H1 (cell line): ENCODE measurements at regions not wholly inside any gene's neighbourhood (a gene's known extent, or its start where the extent isn't known, plus 50 kb on each side); places are given as distances from the start of the nearest gene placed in this dataset.

ENCODE experiments used
- CTCF ChIA-PET: fragments of 300-600 bp; sonication (Branson Sonifier 250); formaldehyde crosslinking; loops from one replicate; lab custom pipeline; 2021; ENCODE audit not compliant: partially characterized antibody; lab: Charles Lee
- POLR2A ChIA-PET: fragments of 300-600 bp; sonication (Branson Sonifier 250); formaldehyde crosslinking; loops from one replicate; lab custom pipeline; 2021; ENCODE audit warnings: inconsistent platforms; ENCODE audit not compliant: partially characterized antibody; lab: Charles Lee
- DNase-seq, 2 experiments: peaks; one replicate each; pipeline versions ENCODE4 v3.0.0 to v3.0.0-alpha.2; 2010 to 2022; ENCODE audit warnings: low spot score in 2 of 2, low read depth in 1 of 2, mixed read lengths in 1 of 2
- FAIRE-seq: peaks from 2 replicates; lab custom pipeline; 2011; peaks lifted over from hg19 to GRCh38; lab: Jason Lieb, UNC
- H2AFZ ChIP-seq: 2 replicates; pipeline ENCODE4 v1.8.1; 2012; ENCODE audit warnings: low read length, inconsistent platforms
- H2AK5ac ChIP-seq: 2 replicates; pipeline ENCODE4 v1.6.1; 2013; ENCODE audit warnings: low read depth, low read length
- H2BK120ac ChIP-seq: replicated peaks from 2 replicates; pipeline ENCODE3; 2013; ENCODE audit warnings: low read depth, low read length, inconsistent platforms
- H2BK12ac ChIP-seq: 2 replicates; pipeline ENCODE4 v1.6.1; 2013; ENCODE audit warnings: low read depth, low read length
- H2BK15ac ChIP-seq: 2 replicates; pipeline ENCODE4 v1.6.1; 2013; ENCODE audit warnings: low read length
- H2BK20ac ChIP-seq: 2 replicates; pipeline ENCODE4 v1.6.1; 2013; ENCODE audit warnings: low read length
- H2BK5ac ChIP-seq: 2 replicates; pipeline ENCODE4 v1.6.1; 2013; ENCODE audit warnings: low read depth, low read length
- H3K14ac ChIP-seq: 2 replicates; pipeline ENCODE4 v1.6.1; 2013; ENCODE audit warnings: inconsistent platforms; ENCODE audit not compliant: insufficient read length
- H3K18ac ChIP-seq: 2 replicates; pipeline ENCODE4 v1.6.1; 2013; ENCODE audit warnings: low read length; ENCODE audit errors: extremely low read depth
- H3K23ac ChIP-seq: 2 replicates; pipeline ENCODE4 v1.6.1; 2013; ENCODE audit warnings: inconsistent platforms; ENCODE audit not compliant: insufficient read length
- H3K23me2 ChIP-seq: 2 replicates; pipeline ENCODE4 v1.6.1; 2013; ENCODE audit warnings: low read depth, low read length
- H3K27ac ChIP-seq: 2 replicates; pipeline ENCODE4 v1.6.1; 2011; ENCODE audit warnings: low read depth, low read length, inconsistent platforms
- H3K27me3 ChIP-seq, 4 experiments: replicated peaks in 1 of 4; 1 replicate in 1 of 4; 2 replicates in 3 of 4; pipeline versions ENCODE4 v1.6.1 to v1.8.1; 2011 to 2013; ENCODE audit warnings: low read length in 3 of 4, mild to moderate bottlenecking in 3 of 4, inconsistent platforms in 2 of 4, mixed read lengths in 2 of 4, moderate library complexity in 1 of 4; ENCODE audit not compliant: control insufficient read depth in 3 of 4, insufficient read depth in 3 of 4; ENCODE audit errors: extremely low read depth in 1 of 4
- H3K36me3 ChIP-seq, 4 experiments: 2 replicates each; pipeline versions ENCODE4 v1.6.1 to v1.8.1; 2011 to 2013; ENCODE audit warnings: mild to moderate bottlenecking in 4 of 4, low read length in 3 of 4, moderate library complexity in 2 of 4, control low read depth in 1 of 4, inconsistent platforms in 1 of 4; ENCODE audit not compliant: insufficient read depth in 4 of 4, control insufficient read depth in 2 of 4
- H3K4ac ChIP-seq: replicated peaks from 2 replicates; pipeline ENCODE3; 2013; ENCODE audit warnings: low read length, low read depth, mixed read lengths, inconsistent platforms; ENCODE audit not compliant: insufficient read length
- H3K4me1 ChIP-seq, 4 experiments: replicated peaks in 1 of 4; 1 replicate in 1 of 4; 2 replicates in 3 of 4; pipeline versions ENCODE4 v1.6.1 to v1.8.1; 2011 to 2013; ENCODE audit warnings: low read length in 3 of 4, inconsistent platforms in 2 of 4, mixed read lengths in 1 of 4; ENCODE audit not compliant: insufficient read depth in 4 of 4, control insufficient read depth in 3 of 4
- H3K4me2 ChIP-seq, 2 experiments: 2 replicates each; pipeline versions ENCODE4 v1.6.1 to v1.8.1; 2011 to 2013; ENCODE audit warnings: low read depth in 2 of 2, low read length in 2 of 2, control low read depth in 1 of 2, inconsistent platforms in 1 of 2, mild to moderate bottlenecking in 1 of 2; ENCODE audit not compliant: insufficient read depth in 1 of 2
- H3K4me3 ChIP-seq, 4 experiments: fragments of 200-600, 300-600 bp in 1 of 4; sonication (generic), shearing (Covaris generic), sonication (Bioruptor Twin) in 1 of 4; 2 replicates each; pipeline versions ENCODE4 v1.5.1 to v1.8.1; 2011 to 2016; ENCODE audit warnings: low read length in 4 of 4, low read depth in 3 of 4, control low read depth in 2 of 4, inconsistent platforms in 2 of 4, mild to moderate bottlenecking in 2 of 4, mixed read lengths in 1 of 4, moderate library complexity in 1 of 4; ENCODE audit not compliant: insufficient read depth in 2 of 4; ENCODE audit errors: extremely low read depth in 1 of 4
- H3K56ac ChIP-seq: replicated peaks from 2 replicates; pipeline ENCODE3; 2013; ENCODE audit warnings: low read depth, mild to moderate bottlenecking, mixed read lengths, low read length, inconsistent platforms; ENCODE audit not compliant: insufficient read length
- H3K79me1 ChIP-seq: 2 replicates; pipeline ENCODE4 v1.6.1; 2013; ENCODE audit warnings: low read depth, low read length, control low read depth
- H3K79me2 ChIP-seq, 2 experiments: 2 replicates each; pipeline versions ENCODE4 v1.6.1 to v1.8.1; 2012 to 2013; ENCODE audit warnings: low read length in 2 of 2, mild to moderate bottlenecking in 2 of 2, inconsistent platforms in 1 of 2; ENCODE audit not compliant: insufficient read depth in 2 of 2, control insufficient read depth in 1 of 2
- H3K9ac ChIP-seq, 4 experiments: replicated peaks in 1 of 4; 1 replicate in 1 of 4; 2 replicates in 3 of 4; pipeline versions ENCODE4 v1.6.1 to v1.8.1; 2011 to 2013; ENCODE audit warnings: low read depth in 3 of 4, low read length in 3 of 4, control low read depth in 2 of 4, mild to moderate bottlenecking in 2 of 4, moderate library complexity in 2 of 4, inconsistent platforms in 1 of 4; ENCODE audit errors: extremely low read depth in 1 of 4
- H3K9me3 ChIP-seq, 2 experiments: 2 replicates each; pipeline versions ENCODE4 v1.6.1 to v1.8.1; 2012 to 2013; ENCODE audit warnings: mild to moderate bottlenecking in 2 of 2, moderate library complexity in 2 of 2, control low read depth in 1 of 2, inconsistent platforms in 1 of 2, low read depth in 1 of 2, low read length in 1 of 2, mixed read lengths in 1 of 2; ENCODE audit not compliant: insufficient read depth in 2 of 2
- H4K20me1 ChIP-seq, 2 experiments: replicated peaks in 1 of 2; 2 replicates each; pipeline versions ENCODE3 to v1.8.1; 2011 to 2013; ENCODE audit warnings: inconsistent platforms in 2 of 2, low read length in 2 of 2, mild to moderate bottlenecking in 1 of 2; ENCODE audit not compliant: insufficient read depth in 2 of 2, control insufficient read depth in 1 of 2
- H4K5ac ChIP-seq: 2 replicates; pipeline ENCODE4 v1.6.1; 2013; ENCODE audit warnings: low read length, low read depth, mixed read lengths, inconsistent platforms; ENCODE audit not compliant: insufficient read length
- H4K8ac ChIP-seq: 2 replicates; pipeline ENCODE4 v1.8.0; 2013; ENCODE audit warnings: mild to moderate bottlenecking, moderate library complexity, low read length, inconsistent platforms; ENCODE audit not compliant: insufficient read depth; ENCODE audit errors: extremely low read depth
- H4K91ac ChIP-seq: replicated peaks from 2 replicates; pipeline ENCODE3; 2013; ENCODE audit warnings: low read length, mixed read lengths, inconsistent platforms; ENCODE audit not compliant: insufficient read length
- CHD1 ChIP-seq: IDR thresholded peaks from 2 replicates; pipeline ENCODE4 v1.6.1; 2012; ENCODE audit warnings: low read depth, low read length, improper control_type of control experiment
- CREB1 ChIP-seq: IDR thresholded peaks from 2 replicates; pipeline ENCODE4 v1.6.1; 2012; ENCODE audit warnings: inconsistent platforms
- POU5F1 ChIP-seq: IDR thresholded peaks from 2 replicates; pipeline ENCODE4 v1.6.1; 2011; ENCODE audit warnings: low read depth, mild to moderate bottlenecking, low read length, moderate library complexity
- RXRA ChIP-seq: IDR thresholded peaks from 2 replicates; pipeline ENCODE4 v1.6.1; 2011; ENCODE audit warnings: low read depth, mild to moderate bottlenecking, low read length, moderate library complexity; ENCODE audit not compliant: insufficient read depth
- SIRT6 ChIP-seq: IDR thresholded peaks from one replicate; pipeline ENCODE4 v1.7.1; 2012; ENCODE audit warnings: low read length, inconsistent platforms
- WGBS, 2 experiments: shearing (Covaris generic) in 1 of 2; methylation state at CpG; one replicate each; pipeline versions ENCODE4 v1.1.6 to v1.1.7; 2013 to 2015; ENCODE audit warnings: low lambda C conversion rate in 2 of 2, mixed read lengths in 2 of 2, inconsistent platforms in 1 of 2, low coverage in 1 of 2, missing lambda C conversion rate in 1 of 2; ENCODE audit not compliant: insufficient replicate concordance in 2 of 2, insufficient coverage in 1 of 2, insufficient read length in 1 of 2; ENCODE audit errors: extremely low coverage in 1 of 2, missing lambda C conversion rate in 1 of 2; 5-methylcytosine and 5-hydroxymethylcytosine counted together
- TF ChIP-seq, protein P1 (sequence below): IDR thresholded peaks from 2 replicates; pipeline ENCODE4 v1.6.1; 2011; ENCODE audit warnings: low read length, improper control_type of control experiment

DNA sequence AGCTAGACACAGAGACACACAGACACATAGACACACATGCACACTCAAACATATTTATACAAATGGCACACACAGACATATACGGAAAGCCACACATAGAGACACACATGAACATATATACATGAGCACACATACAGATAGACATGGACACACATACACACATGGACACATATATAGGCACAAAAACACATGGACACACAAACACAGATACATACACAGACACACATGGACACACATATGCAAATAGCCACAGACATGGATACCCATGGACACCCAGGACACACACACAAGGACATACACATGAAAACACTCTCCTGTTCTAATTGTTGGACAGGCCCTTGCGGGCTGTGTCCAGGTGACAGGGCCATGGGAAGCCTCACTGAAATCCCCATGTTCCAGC is 160.1 kb downstream of the IRS1 start:
- no peak for FAIRE-seq
- WGBS, 2 experiments, result 88% methylated on average over 2 of the region's 2 CpGs; no CpG with 5 or more reads in 1 of the 2 experiments
- POLR2A ChIA-PET, result no interaction called here

More for the DNA sequence above, 160.1 kb downstream of the IRS1 start:
- H3K56ac ChIP-seq, result no peak overlapping the region
- H3K27me3 ChIP-seq, result no peaks in the 10 kb centered on the region
- no peak overlapping the region for H3K23ac ChIP-seq
- H3K36me3 ChIP-seq, result no peaks in the 10 kb centered on the region
- H3K4me1 ChIP-seq, result no peaks in the 10 kb centered on the region
- H3K14ac ChIP-seq, result no peak overlapping the region
- no peak overlapping the region for H2BK12ac ChIP-seq
- H3K4me3 ChIP-seq, result no peak overlapping the region
- H2BK20ac ChIP-seq, result no peak overlapping the region
- no peak overlapping the region for H2BK5ac ChIP-seq
- no peaks in the 10 kb centered on the region for H3K79me2 ChIP-seq
- no peak for DNase-seq
- no peaks in the 10 kb centered on the region for H3K79me1 ChIP-seq
- TF ChIP-seq POU5F1 (no peak), CREB1 (no peak), RXRA (no peak), SIRT6 (no peak), CHD1 (no peak)
- TF ChIP-seq, protein P1, sequence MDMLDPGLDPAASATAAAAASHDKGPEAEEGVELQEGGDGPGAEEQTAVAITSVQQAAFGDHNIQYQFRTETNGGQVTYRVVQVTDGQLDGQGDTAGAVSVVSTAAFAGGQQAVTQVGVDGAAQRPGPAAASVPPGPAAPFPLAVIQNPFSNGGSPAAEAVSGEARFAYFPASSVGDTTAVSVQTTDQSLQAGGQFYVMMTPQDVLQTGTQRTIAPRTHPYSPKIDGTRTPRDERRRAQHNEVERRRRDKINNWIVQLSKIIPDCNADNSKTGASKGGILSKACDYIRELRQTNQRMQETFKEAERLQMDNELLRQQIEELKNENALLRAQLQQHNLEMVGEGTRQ, result no peak
- no peak overlapping the region for H4K8ac ChIP-seq
- H3K18ac ChIP-seq, result no peak overlapping the region
- H3K23me2 ChIP-seq, result no peaks in the 10 kb centered on the region
- H2AFZ ChIP-seq, result no peak overlapping the region
- CTCF ChIA-PET, result interaction anchor here (1.1 to 1.3 kb wide), 2 partner anchors 9 to 159 kb away, joined by 3 read pairs; no protein-coding TSS in a partner anchor
- H2AK5ac ChIP-seq, result no peak overlapping the region
- H3K4me2 ChIP-seq, result no peak overlapping the region
- H2BK15ac ChIP-seq, result no peak overlapping the region
- no peak overlapping the region for H3K9ac ChIP-seq
- no peaks in the 10 kb centered on the region for H3K9me3 ChIP-seq
- H2BK120ac ChIP-seq, result no peak overlapping the region
- H4K91ac ChIP-seq, result no peak overlapping the region
- no peaks in the 10 kb centered on the region for H4K20me1 ChIP-seq
- no peak overlapping the region for H4K5ac ChIP-seq
- no peak overlapping the region for H3K27ac ChIP-seq
- no peak overlapping the region for H3K4ac ChIP-seq
